CD4-positive, alpha-beta T cell (primary cell): ENCODE measurements at regions not wholly inside any gene's neighbourhood (a gene's known extent, or its start where the extent isn't known, plus 50 kb on each side); places are given as distances from the start of the nearest gene placed in this dataset.

Experiments
- ATAC-seq: fragments of 200-7000 bp; cut with Tn5 transposase; one replicate; pipeline ENCODE4 v1.10.0; 2022; ENCODE audit warnings: mild to moderate bottlenecking; ENCODE audit not compliant: poor library complexity
- CTCF ChIA-PET: fragments of 350-600 bp; sonication (Branson Sonifier 250); formaldehyde crosslinking; loops from one replicate; lab custom pipeline; 2021; ENCODE audit warnings: antibody characterized with exemption, inconsistent platforms; lab: Charles Lee
- POLR2A ChIA-PET: fragments of 350-600 bp; sonication (Branson Sonifier 250); formaldehyde crosslinking; loops from one replicate; lab custom pipeline; 2021; ENCODE audit warnings: antibody characterized with exemption, inconsistent platforms; lab: Charles Lee
- DNase-seq, 14 experiments: peaks; one replicate each; pipeline ENCODE4 v3.0.0-alpha.2; 2013 to 2020; ENCODE audit warnings: mixed read lengths in 2 of 14
- H3K27ac ChIP-seq, 2 donors: one replicate each; pipeline versions ENCODE4 v1.5.1 to v1.7.0; 2013; ENCODE audit warnings: low read length in 2 of 2, low read depth in 1 of 2, mild to moderate bottlenecking in 1 of 2
- H3K27me3 ChIP-seq, 2 experiments: 1 replicate in 1 of 2; 2 replicates in 1 of 2; pipeline versions ENCODE4 v1.6.1 to v1.7.0; 2013; ENCODE audit warnings: low read length in 2 of 2, control low read depth in 1 of 2, mild to moderate bottlenecking in 1 of 2, moderate library complexity in 1 of 2; ENCODE audit not compliant: insufficient read depth in 2 of 2, control insufficient read depth in 1 of 2
- H3K36me3 ChIP-seq: one replicate; pipeline ENCODE4 v1.6.1; 2013; ENCODE audit warnings: low read length, control low read depth; ENCODE audit not compliant: insufficient read depth
- H3K4me1 ChIP-seq: one replicate; pipeline ENCODE4 v1.6.1; 2013; ENCODE audit warnings: low read length, control low read depth; ENCODE audit not compliant: insufficient read depth
- H3K4me3 ChIP-seq: one replicate; pipeline ENCODE4 v1.5.1; 2013; ENCODE audit warnings: mild to moderate bottlenecking, low read length, moderate library complexity
- H3K9me3 ChIP-seq, 2 experiments: 1 replicate in 1 of 2; 2 replicates in 1 of 2; pipeline versions ENCODE4 v1.6.1 to v1.7.0; 2013; ENCODE audit warnings: low read length in 2 of 2, mild to moderate bottlenecking in 2 of 2, control low read depth in 1 of 2, moderate library complexity in 1 of 2; ENCODE audit not compliant: control insufficient read depth in 1 of 2, insufficient read depth in 1 of 2
- H3K27ac Mint-ChIP-seq: one replicate; pipeline ENCODE4 v1.8.0; 2020; ENCODE audit warnings: mixed read lengths
- H3K27me3 Mint-ChIP-seq: one replicate; pipeline ENCODE4 v1.8.0; 2021; ENCODE audit warnings: mixed read lengths
- H3K36me3 Mint-ChIP-seq: one replicate; pipeline ENCODE4 v1.8.0; 2021; ENCODE audit warnings: low read depth, mixed read lengths
- H3K4me1 Mint-ChIP-seq: one replicate; pipeline ENCODE4 v1.8.0; 2021; ENCODE audit warnings: low read depth, mixed read lengths
- H3K4me3 Mint-ChIP-seq: one replicate; pipeline ENCODE4 v1.8.0; 2020; ENCODE audit warnings: mild to moderate bottlenecking, mixed read lengths
- H3K9me3 Mint-ChIP-seq: one replicate; pipeline ENCODE4 v1.8.0; 2020; ENCODE audit warnings: mixed read lengths
- CTCF ChIP-seq: fragments of 200-600 bp; IDR thresholded peaks from one replicate; pipeline ENCODE4 v1.8.0; 2022; ENCODE audit warnings: antibody characterized with exemption, mild to moderate bottlenecking
- intact Hi-C, 2 experiments: fragments of 100-400 bp; cut with DNase I in 1 of 2; cut with micrococcal nuclease in 1 of 2; formaldehyde crosslinking; loops; one replicate each; pipeline versions ENCODE4 v1.15.1 to v1.9.0; 2023 to 2025; cut with DNase I, micrococcal nuclease

- H3K36me3 Mint-ChIP-seq: no peaks in the 10 kb centered on the region
- intact Hi-C loops: no loop called here
- H3K9me3 Mint-ChIP-seq: no peaks in the 10 kb centered on the region
- H3K4me1 ChIP-seq: no peaks in the 10 kb centered on the region
- no peak for DNase-seq
- no peak for TF ChIP-seq CTCF
- no peaks in the 10 kb centered on the region for H3K36me3 ChIP-seq
- H3K4me3 Mint-ChIP-seq: no peak overlapping the region
- peaks cover 0 to 12% of the 10 kb centered on the region in 2 experiments for H3K9me3 ChIP-seq
- no peaks in the 10 kb centered on the region for H3K4me1 Mint-ChIP-seq
- no peak overlapping the region for H3K27ac Mint-ChIP-seq
- H3K27me3 Mint-ChIP-seq: peaks cover 52% of the 10 kb centered on the region
- H3K27me3 ChIP-seq: peaks cover 0 to 4% of the 10 kb centered on the region in 2 experiments
- ChIA-PET POLR2A (no interaction called here), CTCF (no interaction called here)
- no peak overlapping the region for H3K27ac ChIP-seq
- ATAC-seq: no peak
- no peak overlapping the region for H3K4me3 ChIP-seq
These were observed 389.7 kb downstream of the PTPRU start for GRCh38 chr1:29626066-29626465.

GRCh38 chr1:29625084-29625420 lies 388.7 kb downstream of the PTPRU start:
- no peak for DNase-seq
- intact Hi-C loops: no loop called here
- Histone ChIP-seq H3K4me3 (no peak overlapping the region), H3K9me3 (peaks cover 0 to 10% of the 10 kb centered on the region in 2 experiments), H3K36me3 (no peaks in the 10 kb centered on the region), H3K27me3 (peaks cover 0 to 4% of the 10 kb centered on the region in 2 experiments), H3K4me1 (no peaks in the 10 kb centered on the region), H3K27ac (no peak overlapping the region)
- no peaks in the 10 kb centered on the region for H3K36me3 Mint-ChIP-seq
- ChIA-PET POLR2A (no interaction called here), CTCF (no interaction called here)
- no peaks in the 10 kb centered on the region for H3K9me3 Mint-ChIP-seq
- no peak overlapping the region for H3K27ac Mint-ChIP-seq
- H3K27me3 Mint-ChIP-seq: peaks cover 53% of the 10 kb centered on the region
- ATAC-seq: no peak
- no peak overlapping the region for H3K4me3 Mint-ChIP-seq
- TF ChIP-seq CTCF: no peak
- no peaks in the 10 kb centered on the region for H3K4me1 Mint-ChIP-seq

GRCh38 chr1:29624320-29625083 lies 388.2 kb downstream of the PTPRU start:
- intact Hi-C loops: no loop called here
- Histone ChIP-seq H3K36me3 (no peaks in the 10 kb centered on the region), H3K4me3 (no peak overlapping the region), H3K4me1 (no peaks in the 10 kb centered on the region), H3K27me3 (peaks cover 0 to 4% of the 10 kb centered on the region in 2 experiments), H3K9me3 (peaks cover 0 to 7% of the 10 kb centered on the region in 2 experiments), H3K27ac (no peak overlapping the region)
- TF ChIP-seq CTCF: no peak
- Mint-ChIP-seq H3K9me3 (no peaks in the 10 kb centered on the region), H3K36me3 (no peaks in the 10 kb centered on the region), H3K4me3 (no peak overlapping the region), H3K4me1 (no peaks in the 10 kb centered on the region), H3K27ac (no peak overlapping the region), H3K27me3 (peaks cover 53% of the 10 kb centered on the region)
- CTCF ChIA-PET: no interaction called here
- DNase-seq: no peak
- ATAC-seq: no peak
- POLR2A ChIA-PET: no interaction called here
